ENCODE measurements at regions not wholly inside any gene's neighbourhood (a gene's known extent, or its start where the extent isn't known, plus 50 kb on each side); places are given as distances from the start of the nearest gene placed in this dataset.
"Not testable (repeated sequence)": the region's sequence is repeated elsewhere in the genome, so short reads cannot be mapped to it uniquely, and the experiment has no call there.

DNA sequence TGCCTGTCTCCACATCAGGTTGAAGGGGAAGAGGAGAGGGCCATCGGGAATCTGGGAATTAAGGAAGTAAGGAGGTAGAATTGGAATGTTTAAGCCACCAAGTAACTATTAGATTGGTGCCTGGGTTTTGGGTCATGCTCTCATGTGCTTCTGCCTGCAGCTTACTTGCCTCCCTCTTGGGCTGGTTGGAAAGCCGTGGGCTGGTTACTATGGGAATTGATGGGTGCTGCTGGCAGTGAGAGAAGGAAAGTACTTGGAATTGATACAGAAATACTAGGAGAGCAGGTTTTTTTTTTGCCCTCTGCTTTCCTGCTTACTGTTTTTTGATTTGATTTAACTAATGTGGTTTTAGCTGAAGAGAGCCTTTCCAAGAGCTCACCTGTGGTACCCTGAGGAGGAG, 493.5 kb upstream of the RGS6 start:
- DNase-seq: no peak

DNA sequence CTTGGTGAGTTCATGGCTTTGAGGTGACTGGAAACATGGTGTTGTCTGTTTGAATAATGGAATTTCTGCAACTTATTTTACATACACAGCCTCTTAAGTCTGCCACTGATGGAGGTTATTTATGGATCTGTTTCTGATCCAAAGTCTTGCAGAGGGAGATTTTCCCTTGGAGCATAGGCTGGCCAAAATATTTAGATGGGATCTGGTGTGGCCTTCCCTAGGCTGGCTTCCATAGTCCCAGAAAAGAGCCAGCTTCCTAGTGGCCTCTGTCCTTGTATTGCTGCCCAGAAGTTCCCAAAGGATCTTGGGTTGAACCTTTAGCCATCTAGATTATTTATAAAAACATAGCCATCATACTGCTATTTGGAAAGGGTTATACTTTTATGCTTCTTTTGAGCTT, 491.1 kb upstream of the RGS6 start:
- DNase-seq: no peak

DNA sequence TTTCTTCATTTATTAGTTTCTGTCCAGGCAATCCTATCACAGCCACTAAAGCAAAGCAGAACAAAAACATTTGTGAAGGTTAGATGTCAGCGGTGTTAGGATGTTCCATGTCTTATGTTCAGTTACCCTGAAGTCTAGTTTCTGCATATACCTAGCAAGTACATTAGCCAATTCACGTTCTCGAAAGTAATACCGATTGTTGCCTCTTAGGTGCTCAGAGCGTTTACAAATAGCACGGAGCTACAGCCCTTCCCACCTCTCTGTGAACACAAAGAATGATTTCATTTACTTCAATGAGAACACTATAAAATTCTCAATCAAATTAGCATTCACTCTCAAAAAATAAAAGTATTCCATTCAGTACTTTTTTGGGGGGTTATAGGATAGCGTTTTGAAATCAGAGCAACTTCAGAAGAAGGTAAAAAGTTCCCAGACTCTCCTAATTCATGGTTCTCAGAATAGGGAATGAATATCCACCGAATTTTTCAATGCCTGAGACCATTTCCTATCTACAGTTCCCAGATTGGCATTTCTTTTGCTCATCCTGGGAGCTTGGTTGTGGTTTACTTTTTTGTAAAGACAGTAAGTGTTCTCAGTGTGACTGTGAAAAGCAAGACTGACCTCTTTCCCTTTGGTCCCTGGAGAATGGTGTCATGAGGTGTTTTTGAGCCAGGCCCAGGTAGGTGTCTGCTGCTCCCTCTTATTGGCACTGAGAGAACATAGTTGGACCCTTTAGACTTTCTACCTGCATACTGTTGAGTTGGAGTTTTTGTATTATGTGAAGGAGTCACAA, 488.0 kb upstream of the RGS6 start:
- no peak for DNase-seq

DNA sequence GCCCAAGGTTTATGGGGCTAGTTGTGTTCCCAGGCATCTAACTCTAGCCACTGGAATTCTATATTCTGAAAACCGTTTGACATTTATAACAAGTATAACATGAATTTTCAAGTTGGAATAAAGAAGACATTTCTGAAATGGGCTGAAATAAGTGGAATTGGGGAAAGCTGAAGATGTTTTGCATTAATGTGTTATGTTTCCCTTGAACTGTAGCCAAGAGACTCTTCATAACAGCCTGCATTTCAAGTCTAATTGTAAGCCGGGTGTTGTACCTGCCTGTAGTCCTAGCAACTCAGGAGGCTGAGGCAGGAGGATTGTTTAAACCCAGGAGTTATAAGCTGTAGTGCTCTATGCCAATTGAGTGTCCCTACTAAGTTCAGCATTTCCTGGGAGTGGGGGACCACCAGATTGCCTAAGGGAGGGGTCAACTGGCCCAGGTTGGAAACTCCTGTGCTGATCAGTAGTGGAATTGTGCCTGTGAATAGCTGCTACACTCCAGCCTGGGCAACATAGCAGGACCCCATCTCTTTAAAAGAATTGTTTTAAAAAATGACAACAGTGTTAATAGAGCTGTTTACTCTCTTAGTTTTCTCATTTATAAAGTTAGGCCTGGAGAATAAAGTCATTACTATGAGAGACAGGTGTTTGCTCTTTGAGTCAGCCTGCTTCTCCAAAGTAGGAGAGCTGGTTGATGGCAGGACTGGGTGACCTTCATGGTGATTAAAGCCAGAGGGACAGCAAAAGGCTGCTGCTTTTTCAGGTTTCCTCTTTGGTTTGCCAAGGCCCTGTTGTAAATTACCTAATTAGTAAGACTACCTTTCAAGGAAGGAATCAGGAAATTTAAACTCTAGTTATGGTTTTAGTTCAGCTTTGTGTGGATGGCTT, 483.6 kb upstream of the RGS6 start:
- DNase-seq: no peak

DNA sequence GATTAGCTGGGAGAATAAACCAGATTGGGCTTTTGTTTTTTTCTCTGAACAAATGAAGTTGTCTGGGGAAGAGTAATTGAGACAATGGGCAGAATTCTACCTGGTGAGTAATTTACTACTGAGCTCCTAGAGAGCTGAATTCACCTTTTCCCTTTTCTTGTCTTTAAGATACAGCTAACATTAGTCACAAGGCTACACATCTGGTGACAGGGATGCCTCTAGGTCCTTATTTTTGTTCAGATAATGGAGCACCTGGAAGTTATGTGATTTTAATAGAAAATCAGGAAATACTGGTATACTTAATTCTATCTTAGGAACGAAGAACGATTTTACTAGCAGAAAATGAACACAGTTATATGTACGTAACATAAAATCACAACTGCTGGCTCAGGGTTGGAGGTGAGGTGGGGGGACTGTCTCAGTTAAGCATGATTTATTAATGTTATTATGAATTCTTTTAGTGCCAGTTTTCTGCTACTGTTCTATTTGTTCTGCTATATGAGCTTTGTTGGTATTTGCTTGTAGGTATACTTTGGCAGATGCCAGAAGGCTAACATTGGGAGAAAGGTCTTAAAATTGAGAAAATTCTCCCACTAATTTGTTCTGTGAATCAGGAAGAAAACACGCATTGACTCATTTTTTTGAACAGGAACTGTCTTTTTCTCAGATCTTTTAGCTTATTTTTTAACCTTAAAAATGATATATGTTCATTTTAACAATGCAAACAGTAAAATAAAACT, 482.7 kb upstream of the RGS6 start:
- no peak for DNase-seq

DNA sequence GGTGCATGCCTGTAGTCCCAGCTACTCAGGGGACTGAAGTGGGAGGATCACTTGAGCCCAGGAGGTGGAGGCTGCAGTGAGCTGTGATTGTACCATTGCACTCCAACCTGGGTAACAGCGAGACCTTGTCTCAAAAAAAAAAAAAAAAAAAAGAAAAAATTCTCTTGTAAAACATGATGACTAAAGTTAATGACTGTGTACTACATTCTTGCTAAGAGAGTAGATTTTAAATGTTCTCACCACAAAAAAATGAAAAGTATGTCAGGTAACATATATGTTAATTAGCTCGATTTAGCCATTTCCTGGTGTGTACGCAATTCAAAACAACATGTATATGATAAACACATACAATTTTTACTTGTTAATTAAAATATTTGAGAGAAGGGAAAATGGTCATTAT, 480.7 kb upstream of the RGS6 start:
- no peak for DNase-seq

DNA sequence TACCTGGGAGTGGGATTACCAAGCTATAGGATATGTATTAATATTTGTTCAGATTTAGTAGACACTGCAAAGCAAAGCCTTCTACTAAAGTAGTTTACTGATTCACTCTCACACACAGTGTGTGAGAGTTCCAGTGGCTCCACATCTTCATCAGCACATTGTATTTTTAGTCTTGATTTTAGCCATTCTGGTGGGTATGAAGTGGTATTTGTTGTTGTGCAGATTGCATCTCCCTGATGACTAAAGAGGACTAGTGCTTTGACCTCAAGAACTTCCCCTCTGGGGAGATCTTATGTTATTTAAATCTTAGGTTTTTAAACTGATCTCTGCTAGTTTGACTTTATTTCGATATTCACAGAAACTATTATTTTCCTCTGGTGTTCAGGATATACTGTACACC, 479.7 kb upstream of the RGS6 start:
- no peak for DNase-seq

DNA sequence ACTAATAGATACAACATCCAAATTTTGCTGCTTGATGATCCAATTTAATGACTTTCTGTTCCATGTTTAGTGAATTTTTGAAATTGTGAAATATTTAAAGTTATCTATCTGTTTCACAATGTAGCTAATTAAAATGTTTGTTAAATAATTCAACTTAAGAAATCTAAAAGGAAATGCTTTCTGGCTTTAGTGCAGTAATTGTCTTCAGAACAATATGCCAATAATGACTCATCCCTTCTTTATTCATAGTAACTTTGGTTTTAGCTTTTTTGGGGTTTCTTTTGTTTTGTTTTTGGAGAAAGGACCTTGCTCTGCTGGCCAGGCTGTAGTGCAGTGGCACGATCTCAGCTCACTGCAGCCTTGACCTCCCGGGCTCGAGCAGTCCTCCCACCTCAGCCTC, 479.2 kb upstream of the RGS6 start:
- no peak for DNase-seq

DNA sequence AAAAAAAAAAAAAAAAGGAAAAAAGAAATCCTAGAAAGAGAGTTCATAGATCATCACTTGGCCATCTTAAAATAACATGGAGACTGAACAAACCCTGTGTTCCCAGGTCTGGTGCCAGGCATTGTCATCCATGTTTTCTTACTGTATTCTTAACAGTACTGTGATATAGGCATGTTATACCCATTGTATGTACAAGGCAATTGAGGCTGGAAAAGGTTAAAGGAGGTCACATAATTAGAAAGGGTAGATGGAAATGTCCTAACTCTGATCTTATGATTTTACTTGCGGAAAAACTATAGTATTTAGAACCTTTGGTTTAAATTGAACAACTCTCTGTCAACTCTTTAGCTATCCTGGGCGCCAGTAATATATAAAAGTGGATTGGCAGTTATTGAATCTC, 478.2 kb upstream of the RGS6 start:
- no peak for DNase-seq

DNA sequence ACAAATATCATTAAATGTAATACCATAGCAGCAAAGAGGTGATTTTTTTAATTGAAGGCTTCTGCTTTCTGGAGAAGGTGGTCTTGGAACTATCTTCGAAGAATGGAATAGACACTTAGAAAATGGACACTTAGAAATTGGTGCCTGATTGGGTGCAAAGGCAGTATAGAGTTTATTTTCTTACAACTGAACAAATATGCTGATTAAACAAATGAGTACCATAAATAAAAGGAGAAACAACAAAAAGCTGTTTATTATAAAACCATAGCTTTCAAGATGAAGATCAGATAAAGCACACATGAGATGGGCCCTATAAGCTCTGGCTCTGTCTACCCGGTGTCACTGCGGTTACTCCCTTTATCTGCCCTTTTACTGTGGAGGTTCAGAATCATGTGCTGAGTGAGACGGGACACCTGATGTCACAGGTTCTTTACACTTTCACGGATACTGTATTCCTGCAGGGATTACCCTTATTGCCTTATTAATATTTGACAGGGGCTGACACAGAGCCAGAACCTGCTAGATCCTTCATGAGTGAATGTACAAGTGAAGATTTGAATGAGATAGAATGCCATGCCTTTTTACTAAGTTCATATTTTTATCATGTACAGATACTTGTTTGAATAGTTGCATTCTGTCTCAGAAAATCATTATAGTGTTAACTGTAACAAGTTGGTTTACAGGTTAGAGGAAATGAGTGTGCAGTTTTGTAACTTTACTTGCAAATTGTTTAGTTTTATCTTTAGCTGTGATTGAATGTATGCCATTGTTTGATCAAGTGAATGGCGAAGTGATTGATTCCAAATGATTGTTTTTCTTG, 477.5 kb upstream of the RGS6 start:
- DNase-seq: no peak

DNA sequence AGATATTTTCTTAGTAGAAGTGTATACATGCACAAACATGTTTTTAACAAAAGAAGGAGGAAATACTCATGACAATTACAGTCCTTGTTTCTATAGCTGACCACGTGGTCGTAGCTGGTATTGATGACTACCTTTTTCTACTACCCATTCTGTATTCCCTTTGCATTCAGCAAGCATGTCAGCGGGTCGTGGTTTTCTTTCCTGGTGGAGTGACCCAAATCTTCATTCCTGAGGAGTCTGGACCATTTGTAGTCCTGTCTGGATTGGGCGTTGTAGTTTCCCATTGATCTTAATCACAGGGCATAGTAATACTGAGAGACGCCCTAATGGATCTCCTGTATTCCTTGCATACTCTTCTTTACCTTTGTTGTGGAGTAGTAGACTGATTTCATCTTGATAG, 472.1 kb upstream of the RGS6 start:
- DNase-seq: no peak

DNA sequence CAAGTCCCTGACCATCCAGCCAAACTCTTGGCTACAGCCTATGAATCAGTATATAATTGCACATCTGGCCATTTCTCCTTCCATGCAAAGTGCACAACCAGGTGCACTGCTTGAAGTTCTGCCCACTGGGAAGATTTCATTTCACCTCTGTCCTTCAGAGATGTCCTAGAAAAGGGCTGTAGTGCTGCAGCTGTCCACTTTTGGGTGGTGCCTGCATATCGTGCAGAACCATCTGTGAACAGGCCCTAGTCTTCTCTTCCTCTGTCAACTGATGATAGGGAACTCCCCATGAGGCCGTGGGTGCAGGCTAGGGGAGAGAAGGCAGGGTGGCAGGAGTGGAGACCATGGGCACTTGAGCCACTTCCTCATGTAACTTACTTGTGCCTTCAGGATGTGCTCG, 470.6 kb upstream of the RGS6 start:
- DNase-seq: not testable (repeated sequence)

DNA sequence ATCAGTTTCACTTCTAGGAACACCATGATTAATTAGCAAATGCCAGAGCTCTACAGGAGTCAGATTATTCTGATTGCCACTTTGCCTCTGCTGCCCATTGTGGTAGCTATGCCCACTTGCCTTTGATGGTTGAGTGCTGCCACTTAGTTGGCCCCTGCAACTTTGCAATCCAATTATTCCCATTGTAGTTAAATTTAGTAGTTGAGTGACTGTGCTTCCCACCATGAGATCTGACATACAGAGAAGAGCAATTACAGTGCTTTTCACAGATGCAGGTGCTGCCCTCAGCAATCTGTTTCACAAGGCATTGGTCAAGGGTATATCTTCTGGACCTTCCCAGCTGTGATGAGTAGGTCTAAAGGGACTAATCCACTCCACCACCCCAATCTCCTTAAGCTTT, 468.4 kb upstream of the RGS6 start:
- no peak for DNase-seq

DNA sequence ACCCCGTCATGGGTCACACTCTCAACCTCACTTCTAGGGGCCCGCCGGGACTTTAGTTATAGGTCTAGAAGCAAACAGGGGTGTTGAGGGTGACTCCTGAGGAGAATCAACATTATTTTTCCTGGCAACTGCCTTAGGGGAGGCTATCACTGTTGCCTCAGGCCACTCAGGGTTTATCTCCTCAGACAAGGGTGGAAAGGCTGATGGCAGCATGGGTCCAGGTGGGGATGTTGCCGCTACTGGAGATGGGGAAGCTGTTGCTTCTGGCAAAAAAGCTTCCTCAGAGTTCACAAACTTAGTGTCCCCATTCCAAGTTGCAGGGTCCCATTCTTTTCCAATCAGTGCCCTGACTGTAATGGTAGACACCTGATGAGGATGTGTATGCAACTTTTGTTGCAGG, 467.4 kb upstream of the RGS6 start:
- DNase-seq: no peak

DNA sequence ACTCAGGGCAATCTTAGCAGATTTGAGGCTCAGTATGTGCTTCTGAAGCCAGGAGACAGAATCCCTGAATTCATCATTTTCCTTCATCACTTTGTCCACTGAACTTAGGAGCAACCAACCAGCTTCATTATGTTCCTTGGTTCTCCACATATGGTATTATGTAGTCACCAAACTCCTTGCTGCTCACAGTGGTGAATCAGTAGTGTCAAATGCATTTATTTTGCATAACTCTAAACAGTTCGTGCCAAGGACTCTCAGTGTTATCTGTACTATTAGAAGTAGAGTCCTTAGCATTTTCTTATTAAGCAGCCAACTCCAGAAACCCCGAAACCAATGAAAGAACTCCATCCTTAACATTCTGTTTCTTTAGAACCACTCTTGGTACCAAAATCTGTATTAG, 466.9 kb upstream of the RGS6 start:
- no peak for DNase-seq

DNA sequence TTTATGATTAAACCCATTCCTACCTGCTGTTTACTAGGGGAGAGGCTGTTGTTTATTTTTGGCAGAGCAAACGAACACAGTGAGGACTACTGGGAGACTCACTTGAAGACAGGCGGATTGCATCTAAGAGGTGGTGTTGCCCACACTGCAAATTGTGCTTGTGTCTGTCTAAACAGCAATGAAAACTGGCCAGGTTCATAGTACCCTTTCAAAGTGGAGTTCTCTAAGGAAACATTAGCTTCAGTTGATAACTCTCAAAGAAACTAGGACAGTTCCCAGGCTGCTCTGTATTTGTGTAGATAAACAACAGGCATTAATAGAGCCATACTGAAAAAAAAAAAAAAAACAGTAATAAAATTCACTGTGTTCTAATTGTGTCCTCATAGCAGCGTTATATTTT, 466.0 kb upstream of the RGS6 start:
- no peak for DNase-seq

DNA sequence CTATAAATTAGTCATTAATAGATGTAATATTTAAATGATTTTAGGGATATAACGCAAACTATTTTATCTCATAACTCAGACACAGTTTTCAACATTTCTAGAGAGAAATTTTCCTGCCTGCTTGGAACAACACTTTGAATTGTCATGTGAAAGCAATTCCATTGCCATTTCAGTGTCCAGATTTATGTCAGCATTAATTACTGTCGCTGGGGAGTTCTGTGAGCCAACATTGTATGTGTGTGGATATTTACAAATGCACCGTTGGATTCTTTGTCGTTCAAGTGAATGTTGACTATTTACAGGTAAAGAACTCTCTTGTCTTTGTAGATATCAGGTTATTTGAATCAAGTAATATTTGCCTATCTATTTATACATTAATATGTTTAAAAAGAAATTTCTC, 465.3 kb upstream of the RGS6 start:
- DNase-seq: peak; percentile 28

DNA sequence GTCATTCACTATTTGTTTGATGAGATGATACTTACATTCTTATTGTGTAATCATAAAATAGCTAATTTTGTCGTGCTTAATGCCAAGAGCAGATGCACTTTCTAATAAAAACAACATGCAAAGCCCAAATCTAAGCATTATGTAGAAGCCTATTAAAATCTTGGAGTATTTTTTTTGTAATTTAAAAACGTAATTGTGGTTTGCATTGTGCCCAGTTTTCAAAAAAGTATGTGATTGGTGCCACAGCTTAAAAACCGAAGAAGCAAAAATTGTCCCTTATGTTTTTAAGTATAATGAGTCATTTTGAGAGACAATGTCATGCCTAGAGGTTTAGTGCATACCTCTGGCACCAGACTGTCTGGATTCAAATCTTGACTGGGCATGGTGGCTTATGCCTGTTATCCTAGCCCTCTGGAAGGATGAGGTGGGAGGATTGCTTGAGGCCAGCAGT, 464.8 kb upstream of the RGS6 start:
- no peak for DNase-seq

DNA sequence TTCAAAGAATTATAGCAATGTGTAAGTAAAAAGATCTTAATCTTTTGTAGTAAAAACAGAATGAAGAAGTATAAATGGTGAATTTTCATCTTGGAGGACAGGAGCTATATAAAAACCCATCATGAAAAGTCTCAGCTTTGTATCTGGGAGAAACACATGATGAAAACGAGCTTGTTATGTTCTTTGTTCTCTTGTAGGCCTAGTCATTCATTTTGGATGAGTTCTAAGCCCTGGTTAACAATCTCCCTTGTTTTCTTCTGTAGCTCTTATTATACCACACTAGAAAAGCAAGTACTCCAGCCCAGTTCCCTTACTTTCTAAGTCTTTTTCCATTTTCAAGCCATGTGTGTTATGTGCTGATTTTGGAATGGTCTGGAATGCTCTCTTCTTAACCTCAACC, 463.5 kb upstream of the RGS6 start:
- DNase-seq: no peak

DNA sequence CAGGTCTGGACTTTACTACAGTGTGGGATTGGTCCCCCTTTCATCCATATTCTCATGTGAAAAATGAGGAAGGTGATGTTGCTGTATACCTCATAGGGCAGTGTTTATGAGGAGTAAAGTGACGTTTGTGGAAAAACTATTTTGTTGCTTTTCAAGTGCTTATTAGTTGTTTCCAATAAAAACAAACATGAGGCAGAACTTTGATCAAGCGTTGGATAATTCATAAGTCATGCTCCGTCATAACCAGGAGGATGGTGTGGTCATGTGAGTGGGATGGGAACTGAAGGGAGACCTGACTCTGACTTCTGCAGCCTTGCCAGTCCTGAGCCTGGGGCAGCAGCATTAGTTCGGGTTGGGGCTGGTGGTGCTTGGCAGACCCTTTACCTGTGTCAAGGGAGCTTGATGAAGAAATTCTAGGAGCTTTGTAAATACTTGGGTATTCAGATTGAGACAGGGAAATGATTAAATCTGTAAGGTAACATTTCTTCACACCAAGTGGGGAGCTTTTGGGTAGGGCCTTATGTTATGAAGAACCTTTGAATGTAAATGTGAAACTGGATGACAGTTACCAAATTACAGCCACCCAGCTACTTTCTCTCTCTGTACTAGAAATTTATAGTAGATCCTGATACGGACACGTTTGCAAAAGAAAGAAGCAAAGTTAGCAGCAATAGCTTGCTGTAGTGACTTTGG, 462.4 kb upstream of the RGS6 start:
- DNase-seq: no peak

DNA sequence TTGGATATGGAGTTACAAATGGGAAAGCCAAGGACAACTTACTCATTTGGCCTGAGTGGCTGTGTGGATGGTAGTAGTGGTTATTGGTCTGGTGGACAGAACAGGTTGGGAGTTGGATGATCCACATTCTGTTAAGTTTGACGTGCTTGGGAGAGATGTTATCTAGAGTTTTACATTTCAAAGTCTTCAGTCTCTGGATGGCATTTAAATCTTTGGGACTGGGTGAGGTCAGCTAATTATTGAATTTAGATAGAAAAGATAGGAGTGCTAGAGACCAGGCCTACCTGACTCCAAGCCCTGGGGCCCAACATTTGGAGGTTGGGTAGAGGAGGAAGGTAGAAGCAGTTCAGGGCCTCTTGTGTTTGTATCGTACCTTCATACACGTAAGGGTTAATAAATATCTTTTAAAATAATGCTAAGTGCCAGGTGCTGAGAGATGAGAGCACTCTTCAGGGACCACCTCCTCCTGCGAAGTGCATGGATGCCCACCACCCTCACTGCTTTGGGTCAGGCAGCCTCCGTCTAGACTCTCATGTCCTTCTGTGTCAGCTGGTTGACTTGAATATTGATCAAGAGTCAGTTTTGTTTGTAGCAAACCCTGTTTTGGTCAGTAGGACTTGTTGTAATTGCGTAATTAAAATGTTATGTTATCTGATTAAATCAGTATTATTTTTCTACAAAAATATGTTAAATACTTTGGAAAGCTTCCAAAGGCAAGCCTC, 460.4 kb upstream of the RGS6 start:
- DNase-seq: no peak

Measured in hindlimb muscle (tissue), 1 donor.